ENCODE measurements at regions not wholly inside any gene's neighbourhood (a gene's known extent, or its start where the extent isn't known, plus 50 kb on each side); places are given as distances from the start of the nearest gene placed in this dataset.

GRCh38 chr2:198698230-198698629 is 759.5 kb downstream of the SATB2 start:
- DNase-seq: no peak
- Histone ChIP-seq H3K9me3 (ENCODE audit: control insufficient read depth, low read length) (no peaks in the 10 kb centered on the region), H3K27me3 (ENCODE audit: control insufficient read depth in 1 of 2, insufficient read depth in 2 of 2, low read length in 1 of 2) (no peaks in the 10 kb centered on the region), H3K36me3 (ENCODE audit: control insufficient read depth in 1 of 2, insufficient read depth in 2 of 2, low read length in 1 of 2) (no peaks in the 10 kb centered on the region), H3K4me1 (ENCODE audit: control insufficient read depth in 1 of 2, insufficient read depth in 2 of 2, low read length in 2 of 2) (no peaks in the 10 kb centered on the region), H3K4me3 (ENCODE audit: low read length in 2 of 2) (no peak overlapping the region), H3K27ac (ENCODE audit: low read depth in 1 of 2, low read length in 2 of 2) (no peak overlapping the region)
- intact Hi-C loops (cut with DNase I): no loop called here
- no peak for ATAC-seq (ENCODE audit: low FRiP score)

- H3K9me3 ChIP-seq (ENCODE audit: control insufficient read depth, low read length): no peaks in the 10 kb centered on the region
- no peak overlapping the region for H3K27ac ChIP-seq (ENCODE audit: low read depth in 1 of 2, low read length in 2 of 2)
- intact Hi-C loops (cut with DNase I): no loop called here
- H3K36me3 ChIP-seq (ENCODE audit: control insufficient read depth in 1 of 2, insufficient read depth in 2 of 2, low read length in 1 of 2): no peaks in the 10 kb centered on the region
- H3K27me3 ChIP-seq (ENCODE audit: control insufficient read depth in 1 of 2, insufficient read depth in 2 of 2, low read length in 1 of 2): no peaks in the 10 kb centered on the region
- DNase-seq (no peak), ATAC-seq (ENCODE audit: low FRiP score) (no peak)
- H3K4me3 ChIP-seq (ENCODE audit: low read length in 2 of 2): no peak overlapping the region
- H3K4me1 ChIP-seq (ENCODE audit: control insufficient read depth in 1 of 2, insufficient read depth in 2 of 2, low read length in 2 of 2): no peaks in the 10 kb centered on the region
Measured at GRCh38 chr2:198697794-198698193, 759.9 kb downstream of the SATB2 start.

GRCh38 chr2:198697218-198697617 is 760.5 kb downstream of the SATB2 start:
- no peak overlapping the region for H3K4me3 ChIP-seq (ENCODE audit: low read length in 2 of 2)
- intact Hi-C loops (cut with DNase I): no loop called here
- no peak overlapping the region for H3K27ac ChIP-seq (ENCODE audit: low read depth in 1 of 2, low read length in 2 of 2)
- ATAC-seq (ENCODE audit: low FRiP score) (no peak), DNase-seq (no peak)
- no peaks in the 10 kb centered on the region for H3K9me3 ChIP-seq (ENCODE audit: control insufficient read depth, low read length)
- no peaks in the 10 kb centered on the region for H3K4me1 ChIP-seq (ENCODE audit: control insufficient read depth in 1 of 2, insufficient read depth in 2 of 2, low read length in 2 of 2)
- H3K27me3 ChIP-seq (ENCODE audit: control insufficient read depth in 1 of 2, insufficient read depth in 2 of 2, low read length in 1 of 2): no peaks in the 10 kb centered on the region
- no peaks in the 10 kb centered on the region for H3K36me3 ChIP-seq (ENCODE audit: control insufficient read depth in 1 of 2, insufficient read depth in 2 of 2, low read length in 1 of 2)
- 68 to 71% methylated on average over 3 of the region's 3 CpGs for WGBS, 2 donors

GRCh38 chr2:198695879-198696278 is 761.9 kb downstream of the SATB2 start:
- Histone ChIP-seq H3K27ac (ENCODE audit: low read depth in 1 of 2, low read length in 2 of 2) (no peak overlapping the region), H3K36me3 (ENCODE audit: control insufficient read depth in 1 of 2, insufficient read depth in 2 of 2, low read length in 1 of 2) (no peaks in the 10 kb centered on the region), H3K4me1 (ENCODE audit: control insufficient read depth in 1 of 2, insufficient read depth in 2 of 2, low read length in 2 of 2) (no peaks in the 10 kb centered on the region), H3K27me3 (ENCODE audit: control insufficient read depth in 1 of 2, insufficient read depth in 2 of 2, low read length in 1 of 2) (no peaks in the 10 kb centered on the region), H3K4me3 (ENCODE audit: low read length in 2 of 2) (no peak overlapping the region), H3K9me3 (ENCODE audit: control insufficient read depth, low read length) (no peaks in the 10 kb centered on the region)
- ATAC-seq (ENCODE audit: low FRiP score) (no peak), DNase-seq (no peak)
- intact Hi-C loops (cut with DNase I): no loop called here

GRCh38 chr2:198692907-198693510 is 764.7 kb downstream of the SATB2 start:
- DNase-seq (no peak), ATAC-seq (ENCODE audit: low FRiP score) (no peak)
- Histone ChIP-seq H3K27me3 (ENCODE audit: control insufficient read depth in 1 of 2, insufficient read depth in 2 of 2, low read length in 1 of 2) (no peaks in the 10 kb centered on the region), H3K4me3 (ENCODE audit: low read length in 2 of 2) (no peak overlapping the region), H3K4me1 (ENCODE audit: control insufficient read depth in 1 of 2, insufficient read depth in 2 of 2, low read length in 2 of 2) (no peaks in the 10 kb centered on the region), H3K9me3 (ENCODE audit: control insufficient read depth, low read length) (no peaks in the 10 kb centered on the region), H3K27ac (ENCODE audit: low read depth in 1 of 2, low read length in 2 of 2) (no peak overlapping the region), H3K36me3 (ENCODE audit: control insufficient read depth in 1 of 2, insufficient read depth in 2 of 2, low read length in 1 of 2) (no peaks in the 10 kb centered on the region)
- intact Hi-C loops (cut with DNase I): no loop called here
- 39% methylated on average over 9 of the region's 9 CpGs for WGBS, 2 donors

GRCh38 chr2:198691236-198691635 is 766.5 kb downstream of the SATB2 start:
- H3K36me3 ChIP-seq (ENCODE audit: control insufficient read depth in 1 of 2, insufficient read depth in 2 of 2, low read length in 1 of 2): no peaks in the 10 kb centered on the region
- H3K27me3 ChIP-seq (ENCODE audit: control insufficient read depth in 1 of 2, insufficient read depth in 2 of 2, low read length in 1 of 2): no peaks in the 10 kb centered on the region
- ATAC-seq (ENCODE audit: low FRiP score): no peak
- H3K4me3 ChIP-seq (ENCODE audit: low read length in 2 of 2): no peak overlapping the region
- H3K27ac ChIP-seq (ENCODE audit: low read depth in 1 of 2, low read length in 2 of 2): no peak overlapping the region
- intact Hi-C loops (cut with DNase I): no loop called here
- H3K4me1 ChIP-seq (ENCODE audit: control insufficient read depth in 1 of 2, insufficient read depth in 2 of 2, low read length in 2 of 2): no peaks in the 10 kb centered on the region
- no peaks in the 10 kb centered on the region for H3K9me3 ChIP-seq (ENCODE audit: control insufficient read depth, low read length)
- DNase-seq: no peak
- 93 to 94% methylated on average over 2 of the region's 2 CpGs for WGBS, 2 donors

- intact Hi-C loops (cut with DNase I): no loop called here
- Histone ChIP-seq H3K27ac (ENCODE audit: low read depth in 1 of 2, low read length in 2 of 2) (no peak overlapping the region), H3K36me3 (ENCODE audit: control insufficient read depth in 1 of 2, insufficient read depth in 2 of 2, low read length in 1 of 2) (no peaks in the 10 kb centered on the region), H3K27me3 (ENCODE audit: control insufficient read depth in 1 of 2, insufficient read depth in 2 of 2, low read length in 1 of 2) (no peaks in the 10 kb centered on the region), H3K9me3 (ENCODE audit: control insufficient read depth, low read length) (no peaks in the 10 kb centered on the region), H3K4me1 (ENCODE audit: control insufficient read depth in 1 of 2, insufficient read depth in 2 of 2, low read length in 2 of 2) (no peaks in the 10 kb centered on the region), H3K4me3 (ENCODE audit: low read length in 2 of 2) (no peak overlapping the region)
- WGBS, 2 donors: 77 to 90% methylated on average over 2 of the region's 2 CpGs
- ATAC-seq (ENCODE audit: low FRiP score) (no peak), DNase-seq (no peak)
Measured at GRCh38 chr2:198664321-198664720, 793.4 kb downstream of the SATB2 start.

- H3K4me1 ChIP-seq (ENCODE audit: control insufficient read depth in 1 of 2, insufficient read depth in 2 of 2, low read length in 2 of 2): no peaks in the 10 kb centered on the region
- no peaks in the 10 kb centered on the region for H3K9me3 ChIP-seq (ENCODE audit: control insufficient read depth, low read length)
- no peaks in the 10 kb centered on the region for H3K27me3 ChIP-seq (ENCODE audit: control insufficient read depth in 1 of 2, insufficient read depth in 2 of 2, low read length in 1 of 2)
- DNase-seq: no peak
- intact Hi-C loops (cut with DNase I): no loop called here
- no peak overlapping the region for H3K4me3 ChIP-seq (ENCODE audit: low read length in 2 of 2)
- H3K36me3 ChIP-seq (ENCODE audit: control insufficient read depth in 1 of 2, insufficient read depth in 2 of 2, low read length in 1 of 2): no peaks in the 10 kb centered on the region
- H3K27ac ChIP-seq (ENCODE audit: low read depth in 1 of 2, low read length in 2 of 2): no peak overlapping the region
- WGBS, 2 donors: 67 to 69% methylated on average over 4 of the region's 4 CpGs
- ATAC-seq (ENCODE audit: low FRiP score): no peak
Measured at GRCh38 chr2:198662905-198663304, 794.8 kb downstream of the SATB2 start.

- no peak overlapping the region for H3K27ac ChIP-seq (ENCODE audit: low read depth in 1 of 2, low read length in 2 of 2)
- ATAC-seq (ENCODE audit: low FRiP score) (no peak), DNase-seq (no peak)
- H3K9me3 ChIP-seq (ENCODE audit: control insufficient read depth, low read length): no peaks in the 10 kb centered on the region
- intact Hi-C loops (cut with DNase I): no loop called here
- H3K4me3 ChIP-seq (ENCODE audit: low read length in 2 of 2): no peak overlapping the region
- H3K36me3 ChIP-seq (ENCODE audit: control insufficient read depth in 1 of 2, insufficient read depth in 2 of 2, low read length in 1 of 2): no peaks in the 10 kb centered on the region
- H3K27me3 ChIP-seq (ENCODE audit: control insufficient read depth in 1 of 2, insufficient read depth in 2 of 2, low read length in 1 of 2): no peaks in the 10 kb centered on the region
- no peaks in the 10 kb centered on the region for H3K4me1 ChIP-seq (ENCODE audit: control insufficient read depth in 1 of 2, insufficient read depth in 2 of 2, low read length in 2 of 2)
- 81 to 85% methylated on average over 3 of the region's 3 CpGs for WGBS, 2 donors
Measured at GRCh38 chr2:198660501-198660900, 797.2 kb downstream of the SATB2 start.
